ENCODE measurements at regions not wholly inside any gene's neighbourhood (a gene's known extent, or its start where the extent isn't known, plus 50 kb on each side); places are given as distances from the start of the nearest gene placed in this dataset.
"Not testable (repeated sequence)": the region's sequence is repeated elsewhere in the genome, so short reads cannot be mapped to it uniquely, and the experiment has no call there.

DNA sequence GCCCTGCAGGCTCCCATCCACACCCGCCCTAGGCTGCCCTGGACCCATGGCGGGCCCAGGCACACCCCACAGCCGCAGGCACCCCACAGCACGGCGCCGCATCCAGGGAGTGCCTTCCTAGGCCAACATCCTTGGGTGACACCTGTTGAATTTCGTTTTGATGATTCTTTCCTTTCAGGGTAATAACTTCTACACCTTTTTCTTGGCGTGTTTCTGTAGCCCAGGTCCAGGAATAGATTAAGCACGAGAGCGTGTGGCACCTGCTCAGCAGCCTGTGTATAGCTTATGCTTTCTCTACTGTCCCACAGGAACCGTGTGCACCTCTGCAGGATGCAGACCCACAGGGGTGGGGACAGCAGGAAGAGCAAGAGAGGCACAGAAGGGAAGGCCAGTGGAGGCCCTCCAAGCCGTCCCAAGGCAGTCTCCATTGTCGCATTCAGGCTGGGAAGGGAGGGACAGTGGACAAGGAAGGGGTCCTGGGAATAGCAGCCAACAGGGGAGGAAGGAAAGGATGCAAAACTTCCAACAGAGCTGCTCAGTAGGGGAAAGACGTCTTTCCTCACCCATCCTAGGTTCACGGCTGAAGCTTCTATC is 118.1 kb upstream of the AFDN start:
- no peak for TF ChIP-seq POLR2A (IDR thresholded peaks at IDR 0.05)
- TF ChIP-seq, protein P1, sequence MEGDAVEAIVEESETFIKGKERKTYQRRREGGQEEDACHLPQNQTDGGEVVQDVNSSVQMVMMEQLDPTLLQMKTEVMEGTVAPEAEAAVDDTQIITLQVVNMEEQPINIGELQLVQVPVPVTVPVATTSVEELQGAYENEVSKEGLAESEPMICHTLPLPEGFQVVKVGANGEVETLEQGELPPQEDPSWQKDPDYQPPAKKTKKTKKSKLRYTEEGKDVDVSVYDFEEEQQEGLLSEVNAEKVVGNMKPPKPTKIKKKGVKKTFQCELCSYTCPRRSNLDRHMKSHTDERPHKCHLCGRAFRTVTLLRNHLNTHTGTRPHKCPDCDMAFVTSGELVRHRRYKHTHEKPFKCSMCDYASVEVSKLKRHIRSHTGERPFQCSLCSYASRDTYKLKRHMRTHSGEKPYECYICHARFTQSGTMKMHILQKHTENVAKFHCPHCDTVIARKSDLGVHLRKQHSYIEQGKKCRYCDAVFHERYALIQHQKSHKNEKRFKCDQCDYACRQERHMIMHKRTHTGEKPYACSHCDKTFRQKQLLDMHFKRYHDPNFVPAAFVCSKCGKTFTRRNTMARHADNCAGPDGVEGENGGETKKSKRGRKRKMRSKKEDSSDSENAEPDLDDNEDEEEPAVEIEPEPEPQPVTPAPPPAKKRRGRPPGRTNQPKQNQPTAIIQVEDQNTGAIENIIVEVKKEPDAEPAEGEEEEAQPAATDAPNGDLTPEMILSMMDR (IDR thresholded peaks at IDR 0.05): no peak
- DNase-seq (ENCODE audit: low spot score in 2 of 2): peak in 1 of 2 donors; percentile 56
- WGBS, 2 donors: 75% methylated on average over 15 of the region's 15 CpGs
- no peak overlapping the region for H3K4me3 ChIP-seq (ENCODE audit: low read depth, poor library complexity, severe bottlenecking)
- intact Hi-C loops (cut with DNase I; ENCODE audit: low total_unique reads): no loop called here

GRCh38 chr6:167709196-167709595 is 117.5 kb upstream of the AFDN start:
- no peak overlapping the region for H3K4me3 ChIP-seq (ENCODE audit: low read depth, poor library complexity, severe bottlenecking)
- peak in 1 of 2 donors; percentile 37 for DNase-seq (ENCODE audit: low spot score in 2 of 2)
- 83 to 87% methylated on average over 7 of the region's 7 CpGs for WGBS, 2 donors
- intact Hi-C loops (cut with DNase I; ENCODE audit: low total_unique reads): no loop called here
- no peak for TF ChIP-seq POLR2A (IDR thresholded peaks at IDR 0.05)
- TF ChIP-seq, protein P1 (IDR thresholded peaks at IDR 0.05): no peak

GRCh38 chr6:167709776-167710336 is 116.9 kb upstream of the AFDN start:
- intact Hi-C loops (cut with DNase I; ENCODE audit: low total_unique reads); H3K4me3 ChIP-seq (ENCODE audit: low read depth, poor library complexity, severe bottlenecking): not testable (repeated sequence)
- peak in 1 of 2 donors; percentile 72 for DNase-seq (ENCODE audit: low spot score in 2 of 2)
- WGBS, 2 donors: 90 to 95% methylated on average over 11 of the region's 11 CpGs

DNA sequence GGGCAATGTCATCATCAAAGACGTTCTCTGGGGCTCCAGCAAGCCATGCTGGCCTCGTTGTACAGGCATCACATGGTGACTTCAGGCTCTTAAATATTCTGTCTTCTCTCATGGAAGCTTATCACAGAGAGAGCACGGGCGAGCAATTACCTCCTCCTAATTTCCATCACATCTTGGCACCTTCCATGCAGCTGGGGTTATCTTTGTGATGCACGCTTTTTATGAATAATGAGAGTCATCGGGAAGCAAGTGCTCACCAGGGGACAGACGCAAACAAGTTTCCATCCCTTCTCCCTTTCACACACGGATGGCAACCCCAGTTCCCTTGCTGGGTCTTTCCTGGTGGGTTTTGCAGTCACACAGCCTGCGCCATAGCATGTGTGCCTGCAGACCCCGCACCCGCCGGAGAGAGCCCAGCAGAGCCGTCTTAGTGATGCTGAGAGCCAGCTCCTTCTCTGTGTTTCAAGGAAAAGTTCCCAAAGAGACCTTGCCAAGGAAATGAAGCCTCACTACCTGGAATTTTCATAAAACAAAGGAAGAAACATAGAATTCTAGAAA is 116.3 kb upstream of the AFDN start:
- intact Hi-C loops (cut with DNase I; ENCODE audit: low total_unique reads): no loop called here
- DNase-seq (ENCODE audit: low spot score in 2 of 2): peak in 1 of 2 donors; percentile 77
- TF ChIP-seq POLR2A (IDR thresholded peaks at IDR 0.05): no peak
- TF ChIP-seq, protein P1 (IDR thresholded peaks at IDR 0.05): no peak
- H3K4me3 ChIP-seq (ENCODE audit: low read depth, poor library complexity, severe bottlenecking): no peak overlapping the region
- 84 to 85% methylated on average over 13 of the region's 13 CpGs for WGBS, 2 donors

DNA sequence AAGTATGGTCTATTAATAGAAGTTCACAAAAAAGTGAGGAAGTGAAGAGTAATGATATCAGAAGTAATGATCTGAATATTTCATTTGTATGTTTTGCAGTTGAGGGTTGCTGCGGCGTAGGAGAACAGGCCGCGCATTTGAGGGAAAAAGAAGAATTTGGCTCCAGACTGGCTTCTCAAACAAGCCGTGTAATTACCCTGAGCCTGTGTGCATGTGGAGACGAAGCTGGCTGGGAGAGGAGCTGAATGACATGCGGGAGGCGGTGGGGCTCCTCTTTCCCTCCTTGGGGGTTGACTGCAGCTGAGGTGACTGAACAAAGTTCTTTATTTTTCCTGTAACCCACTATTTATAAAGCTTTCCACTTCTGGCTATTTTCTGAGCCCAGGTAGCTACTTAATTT is 115.5 kb upstream of the AFDN start:
- intact Hi-C loops (cut with DNase I; ENCODE audit: low total_unique reads): no loop called here

More for the DNA sequence above, 115.5 kb upstream of the AFDN start:
- 83 to 87% methylated on average over 8 of the region's 8 CpGs for WGBS, 2 donors
- peak in 1 of 2 donors; percentile 20 for DNase-seq (ENCODE audit: low spot score in 2 of 2)
- H3K4me3 ChIP-seq (ENCODE audit: low read depth, poor library complexity, severe bottlenecking): no peak overlapping the region
- TF ChIP-seq, protein P1 (IDR thresholded peaks at IDR 0.05): no peak
- no peak for TF ChIP-seq POLR2A (IDR thresholded peaks at IDR 0.05)

All from lower leg skin (tissue), 4 donors.